Thyroid gland (tissue), 4 donors: ENCODE measurements at regions not wholly inside any gene's neighbourhood (a gene's known extent, or its start where the extent isn't known, plus 50 kb on each side); places are given as distances from the start of the nearest gene placed in this dataset.

ENCODE experiments used
- POLR2A ChIP-seq, 2 donors: fragments of 450-650 bp; IDR thresholded peaks; one replicate each; pipeline ENCODE4 v1.6.1; 2017; ENCODE audit warnings: antibody characterized with exemption in 2 of 2, mild to moderate bottlenecking in 2 of 2, moderate library complexity in 1 of 2
- TF ChIP-seq, protein P1 (sequence below), 6 experiments: fragments of 200-600 bp in 3 of 6; fragments of 450-650 bp in 3 of 6; sonication (generic) in 3 of 6; IDR thresholded peaks; one replicate each; pipeline ENCODE4 v1.5.1; 2016 to 2019; ENCODE audit warnings: antibody characterized with exemption in 6 of 6, mild to moderate bottlenecking in 2 of 6, inconsistent platforms in 1 of 6, moderate library complexity in 1 of 6

- TF ChIP-seq, protein P1, sequence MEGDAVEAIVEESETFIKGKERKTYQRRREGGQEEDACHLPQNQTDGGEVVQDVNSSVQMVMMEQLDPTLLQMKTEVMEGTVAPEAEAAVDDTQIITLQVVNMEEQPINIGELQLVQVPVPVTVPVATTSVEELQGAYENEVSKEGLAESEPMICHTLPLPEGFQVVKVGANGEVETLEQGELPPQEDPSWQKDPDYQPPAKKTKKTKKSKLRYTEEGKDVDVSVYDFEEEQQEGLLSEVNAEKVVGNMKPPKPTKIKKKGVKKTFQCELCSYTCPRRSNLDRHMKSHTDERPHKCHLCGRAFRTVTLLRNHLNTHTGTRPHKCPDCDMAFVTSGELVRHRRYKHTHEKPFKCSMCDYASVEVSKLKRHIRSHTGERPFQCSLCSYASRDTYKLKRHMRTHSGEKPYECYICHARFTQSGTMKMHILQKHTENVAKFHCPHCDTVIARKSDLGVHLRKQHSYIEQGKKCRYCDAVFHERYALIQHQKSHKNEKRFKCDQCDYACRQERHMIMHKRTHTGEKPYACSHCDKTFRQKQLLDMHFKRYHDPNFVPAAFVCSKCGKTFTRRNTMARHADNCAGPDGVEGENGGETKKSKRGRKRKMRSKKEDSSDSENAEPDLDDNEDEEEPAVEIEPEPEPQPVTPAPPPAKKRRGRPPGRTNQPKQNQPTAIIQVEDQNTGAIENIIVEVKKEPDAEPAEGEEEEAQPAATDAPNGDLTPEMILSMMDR (IDR thresholded peaks at IDR 0.05): no peak
- no peak for TF ChIP-seq POLR2A (IDR thresholded peaks at IDR 0.05)
Measured at GRCh38 chr11:31974366-31975136, 116.3 kb upstream of the RCN1 start.
